ENCODE measurements at regions not wholly inside any gene's neighbourhood (a gene's known extent, or its start where the extent isn't known, plus 50 kb on each side); places are given as distances from the start of the nearest gene placed in this dataset.

DNA sequence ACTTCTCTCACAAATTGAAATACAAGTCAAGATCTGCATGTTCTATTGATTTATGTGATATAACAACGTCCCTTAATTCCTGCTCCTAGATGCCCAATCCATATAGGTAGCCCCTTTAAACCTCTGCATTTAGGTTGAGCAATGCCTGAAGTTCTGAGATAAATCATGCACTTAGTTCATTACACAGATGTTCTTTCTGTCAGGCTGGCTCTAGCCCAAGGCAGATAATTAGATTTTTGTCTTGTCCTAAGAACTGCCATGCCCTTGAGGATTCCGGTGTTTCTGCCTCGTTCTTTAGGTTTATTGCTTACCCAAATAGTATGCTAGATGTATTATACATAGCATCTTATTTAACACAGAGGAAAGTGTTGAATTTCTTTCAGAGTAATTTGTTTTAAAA is 143.1 kb downstream of the TRAM1L1 start:
- Histone ChIP-seq H3K4me3 (no peak overlapping the region), H3K4me2 (no peak overlapping the region), H3K27me3 (no peaks in the 10 kb centered on the region), H2AFZ (no peak overlapping the region), H3K79me2 (no peaks in the 10 kb centered on the region), H3K9me3 (ENCODE audit: low read depth) (no peaks in the 10 kb centered on the region), H3K36me3 (replicated peaks; ENCODE audit: insufficient read depth, low read depth) (no peaks in the 10 kb centered on the region), H3K27ac (no peak overlapping the region), H3K9me2 (replicated peaks; ENCODE audit: insufficient read depth) (no peaks in the 10 kb centered on the region), H3K4me1 (ENCODE audit: insufficient read depth) (no peaks in the 10 kb centered on the region), H4K20me1 (ENCODE audit: insufficient read depth, poor library complexity, severe bottlenecking) (no peaks in the 10 kb centered on the region)
- no peak for DNase-seq (ENCODE audit: low spot score)
- WGBS (ENCODE audit: low lambda C conversion rate, missing lambda C conversion rate): 33% methylated on average over 3 of the region's 3 CpGs
- TF ChIP-seq EZH2phosphoT487 (IDR thresholded peaks at IDR 0.05; ENCODE audit: low read depth, severe bottlenecking, unreplicated experiment) (no peak), EZH2 (IDR thresholded peaks at IDR 0.05; ENCODE audit: borderline replicate concordance) (no peak)
- TF ChIP-seq, protein P1, sequence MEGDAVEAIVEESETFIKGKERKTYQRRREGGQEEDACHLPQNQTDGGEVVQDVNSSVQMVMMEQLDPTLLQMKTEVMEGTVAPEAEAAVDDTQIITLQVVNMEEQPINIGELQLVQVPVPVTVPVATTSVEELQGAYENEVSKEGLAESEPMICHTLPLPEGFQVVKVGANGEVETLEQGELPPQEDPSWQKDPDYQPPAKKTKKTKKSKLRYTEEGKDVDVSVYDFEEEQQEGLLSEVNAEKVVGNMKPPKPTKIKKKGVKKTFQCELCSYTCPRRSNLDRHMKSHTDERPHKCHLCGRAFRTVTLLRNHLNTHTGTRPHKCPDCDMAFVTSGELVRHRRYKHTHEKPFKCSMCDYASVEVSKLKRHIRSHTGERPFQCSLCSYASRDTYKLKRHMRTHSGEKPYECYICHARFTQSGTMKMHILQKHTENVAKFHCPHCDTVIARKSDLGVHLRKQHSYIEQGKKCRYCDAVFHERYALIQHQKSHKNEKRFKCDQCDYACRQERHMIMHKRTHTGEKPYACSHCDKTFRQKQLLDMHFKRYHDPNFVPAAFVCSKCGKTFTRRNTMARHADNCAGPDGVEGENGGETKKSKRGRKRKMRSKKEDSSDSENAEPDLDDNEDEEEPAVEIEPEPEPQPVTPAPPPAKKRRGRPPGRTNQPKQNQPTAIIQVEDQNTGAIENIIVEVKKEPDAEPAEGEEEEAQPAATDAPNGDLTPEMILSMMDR (IDR thresholded peaks at IDR 0.05; ENCODE audit: poor library complexity): no peak

DNA sequence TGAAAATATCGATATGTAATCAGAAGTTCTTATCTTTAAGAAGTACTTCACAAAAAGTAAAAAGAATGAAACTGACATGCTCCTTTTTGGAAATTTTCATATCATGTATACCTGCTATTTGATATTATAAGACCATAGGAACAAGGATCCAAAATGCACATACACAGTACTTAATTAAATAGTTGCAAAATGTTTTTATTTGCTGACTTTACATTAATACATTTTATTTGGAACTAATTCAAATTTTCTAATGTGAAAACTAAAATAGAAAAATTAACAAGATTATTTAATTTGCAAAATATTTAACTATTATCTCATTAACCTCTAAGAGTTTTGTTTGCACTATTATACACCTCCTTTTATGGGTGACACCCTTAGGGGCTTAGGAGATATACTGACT is 155.0 kb downstream of the TRAM1L1 start:
- H3K9me2 ChIP-seq (replicated peaks; ENCODE audit: insufficient read depth): no peaks in the 10 kb centered on the region
- H3K36me3 ChIP-seq (replicated peaks; ENCODE audit: insufficient read depth, low read depth): no peaks in the 10 kb centered on the region
- WGBS (ENCODE audit: low lambda C conversion rate, missing lambda C conversion rate): 92% methylated on average over 1 of the region's 1 CpG
- DNase-seq (ENCODE audit: low spot score): no peak
- H3K79me2 ChIP-seq: no peaks in the 10 kb centered on the region
- H3K4me3 ChIP-seq: no peak overlapping the region
- TF ChIP-seq, protein P1 (IDR thresholded peaks at IDR 0.05; ENCODE audit: poor library complexity): no peak
- TF ChIP-seq EZH2 (IDR thresholded peaks at IDR 0.05; ENCODE audit: borderline replicate concordance) (no peak), EZH2phosphoT487 (IDR thresholded peaks at IDR 0.05; ENCODE audit: low read depth, severe bottlenecking, unreplicated experiment) (no peak)
- no peak overlapping the region for H2AFZ ChIP-seq
- no peak overlapping the region for H3K27ac ChIP-seq
- H3K27me3 ChIP-seq: peaks cover 12% of the 10 kb centered on the region
- no peaks in the 10 kb centered on the region for H3K4me1 ChIP-seq (ENCODE audit: insufficient read depth)
- H3K9me3 ChIP-seq (ENCODE audit: low read depth): no peaks in the 10 kb centered on the region
- no peaks in the 10 kb centered on the region for H4K20me1 ChIP-seq (ENCODE audit: insufficient read depth, poor library complexity, severe bottlenecking)
- no peak overlapping the region for H3K4me2 ChIP-seq

DNA sequence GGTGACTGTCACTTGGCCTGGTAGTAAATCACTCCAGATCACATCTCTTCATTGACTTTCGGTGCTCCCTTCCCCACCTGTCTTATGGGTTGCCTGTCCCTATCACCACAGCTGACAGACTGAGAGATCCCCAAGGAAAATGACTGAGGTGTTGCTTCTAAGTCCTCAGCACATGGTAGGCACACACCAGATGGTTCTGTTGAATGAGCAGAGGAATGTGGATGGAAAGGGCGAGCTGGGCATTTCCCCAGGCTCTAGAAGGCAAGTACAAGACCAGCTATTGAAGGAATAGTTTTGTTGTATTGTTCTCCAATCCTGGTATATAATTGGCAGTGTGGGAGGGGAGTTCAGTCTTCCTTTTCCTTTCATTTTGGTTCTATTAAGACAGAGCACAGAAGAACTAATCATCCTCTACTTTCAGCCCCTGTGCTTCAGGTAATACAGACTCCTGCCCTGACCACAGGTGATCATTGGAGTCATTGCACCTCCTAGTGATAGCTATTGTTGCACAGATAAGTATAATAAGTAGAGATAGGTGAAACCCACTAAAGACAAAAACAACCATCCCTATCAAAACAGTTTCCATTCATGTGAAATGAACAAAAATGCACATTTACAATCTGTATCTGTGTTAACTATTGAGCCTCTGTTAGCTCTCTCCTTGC is 158.6 kb downstream of the TRAM1L1 start:
- 97% methylated on average over 2 of the region's 2 CpGs for WGBS (ENCODE audit: low lambda C conversion rate, missing lambda C conversion rate)
- no peaks in the 10 kb centered on the region for H3K4me1 ChIP-seq (ENCODE audit: insufficient read depth)
- H2AFZ ChIP-seq: no peak overlapping the region

More for the DNA sequence above, 158.6 kb downstream of the TRAM1L1 start:
- peak overlapping the region; percentile 96 for H3K4me2 ChIP-seq
- H3K79me2 ChIP-seq: no peaks in the 10 kb centered on the region
- no peaks in the 10 kb centered on the region for H3K36me3 ChIP-seq (replicated peaks; ENCODE audit: insufficient read depth, low read depth)
- no peak overlapping the region for H3K27ac ChIP-seq
- H3K9me2 ChIP-seq (replicated peaks; ENCODE audit: insufficient read depth): no peaks in the 10 kb centered on the region
- H3K27me3 ChIP-seq: peaks cover 12% of the 10 kb centered on the region
- H3K4me3 ChIP-seq: no peak overlapping the region
- no peaks in the 10 kb centered on the region for H3K9me3 ChIP-seq (ENCODE audit: low read depth)
- no peaks in the 10 kb centered on the region for H4K20me1 ChIP-seq (ENCODE audit: insufficient read depth, poor library complexity, severe bottlenecking)
- TF ChIP-seq EZH2 (IDR thresholded peaks at IDR 0.05; ENCODE audit: borderline replicate concordance): no peak
- TF ChIP-seq, protein P1 (IDR thresholded peaks at IDR 0.05; ENCODE audit: poor library complexity): peak; percentile 29
- peak; percentile 8 for DNase-seq (ENCODE audit: low spot score)

Measured in hepatocyte (in vitro differentiated cells).